IPS-NIHi11 (cell line): ENCODE measurements at regions not wholly inside any gene's neighbourhood (a gene's known extent, or its start where the extent isn't known, plus 50 kb on each side); places are given as distances from the start of the nearest gene placed in this dataset.

ENCODE experiments used
- DNase-seq: peaks from one replicate; pipeline ENCODE4 v3.0.0; 2012; ENCODE audit warnings: mixed read lengths, low spot score

DNA sequence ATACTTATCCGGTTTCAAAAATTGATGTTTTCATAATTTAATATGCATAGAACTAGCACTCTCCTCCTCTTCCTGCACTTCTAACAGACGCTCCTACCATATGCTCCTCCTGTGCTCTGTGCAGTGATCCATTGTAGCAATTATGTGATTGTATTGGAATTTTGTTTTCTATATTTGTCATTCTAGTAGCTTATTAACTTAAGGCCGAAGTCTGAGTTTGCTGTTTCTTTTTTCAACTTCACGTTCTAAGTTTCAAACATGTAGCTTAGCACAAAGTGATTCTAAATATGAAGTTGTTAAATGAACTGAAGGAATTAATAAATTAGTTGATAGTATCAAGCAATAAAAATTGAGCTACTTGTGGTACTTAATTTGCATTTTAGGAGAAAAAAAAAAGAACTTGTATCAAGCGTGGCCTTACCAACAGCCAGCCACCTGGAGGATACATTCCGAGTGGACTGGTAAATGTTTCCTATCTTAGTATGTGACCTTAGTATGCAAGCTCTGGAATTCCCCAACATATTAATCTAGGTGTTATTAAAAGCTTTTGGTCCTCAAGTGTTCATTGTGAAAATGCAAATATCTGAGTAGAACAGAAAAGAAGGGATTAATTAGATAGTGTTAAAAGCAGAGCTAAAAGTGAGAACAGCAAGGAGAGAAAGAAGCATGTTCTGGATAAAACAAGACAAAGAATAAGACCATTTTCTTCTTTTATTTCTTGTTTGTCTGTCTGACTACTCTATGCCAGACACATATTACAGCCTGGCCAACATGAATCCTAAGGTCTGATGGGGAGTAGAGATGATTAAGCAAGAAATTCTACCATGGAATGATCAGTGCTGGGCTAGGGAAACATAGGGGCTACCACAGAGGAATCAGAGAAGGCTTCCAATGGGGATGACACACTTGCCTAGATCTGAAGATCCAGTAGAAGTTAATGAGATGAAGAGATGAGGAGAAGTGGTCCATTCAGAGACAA, 290.4 kb upstream of the MON1B start:
- DNase-seq = no peak

DNA sequence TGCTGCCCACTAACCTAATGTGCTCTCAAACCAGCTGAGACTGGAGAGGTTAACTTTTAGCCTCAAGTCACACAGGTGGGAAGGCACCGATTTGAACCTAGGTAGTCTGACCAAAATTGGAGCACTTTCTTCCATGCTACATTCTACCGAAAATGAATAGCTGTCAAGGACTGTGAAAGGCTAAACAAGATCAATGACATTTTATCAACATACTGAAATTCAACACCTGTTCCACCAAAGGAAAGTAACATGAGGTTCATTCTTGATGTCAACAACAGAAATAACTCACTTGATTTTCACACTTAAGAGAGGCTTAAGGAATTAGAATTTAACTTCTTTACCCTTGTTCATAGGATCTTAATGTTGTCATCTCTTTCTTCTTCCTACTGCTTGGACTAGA, 284.4 kb upstream of the MON1B start:
- DNase-seq = no peak

DNA sequence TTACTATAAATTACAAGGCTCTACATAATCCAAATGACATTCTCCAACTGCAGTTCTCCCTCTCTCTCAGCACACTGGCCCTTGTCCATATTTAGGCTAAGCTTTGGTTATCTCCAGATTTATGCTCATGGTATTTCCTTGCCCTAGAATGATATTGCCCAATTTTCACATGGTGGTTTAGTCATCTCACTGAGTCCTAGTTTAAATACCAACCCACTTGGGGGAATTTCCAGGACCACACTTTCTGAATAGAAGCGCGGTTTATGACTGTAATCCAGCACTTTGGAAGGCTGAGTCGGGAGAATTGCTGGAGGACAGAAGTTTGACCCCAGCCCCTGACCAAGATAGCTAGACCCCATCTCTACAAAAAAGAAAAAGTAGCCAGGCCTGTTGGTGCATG, 280.1 kb upstream of the MON1B start:
- DNase-seq = no peak

DNA sequence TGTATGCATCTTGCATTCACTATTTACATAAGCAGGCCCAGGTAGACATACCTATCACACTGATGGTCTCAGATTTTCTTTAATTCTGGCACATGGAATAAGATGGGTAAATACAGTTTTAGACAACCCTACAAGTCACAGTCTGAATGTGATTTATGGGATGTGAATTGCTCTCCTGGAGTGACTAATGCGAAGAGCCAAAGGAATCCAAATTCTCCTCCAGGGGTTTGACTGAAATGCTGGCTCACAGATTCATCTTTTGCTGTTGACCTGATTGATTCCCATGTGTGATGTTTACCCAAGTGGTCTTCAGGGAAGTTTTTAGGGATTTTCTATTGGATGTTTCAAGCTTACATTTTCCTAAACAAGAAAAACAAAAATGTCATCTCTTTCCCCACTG, 277.9 kb upstream of the MON1B start:
- no peak for DNase-seq

DNA sequence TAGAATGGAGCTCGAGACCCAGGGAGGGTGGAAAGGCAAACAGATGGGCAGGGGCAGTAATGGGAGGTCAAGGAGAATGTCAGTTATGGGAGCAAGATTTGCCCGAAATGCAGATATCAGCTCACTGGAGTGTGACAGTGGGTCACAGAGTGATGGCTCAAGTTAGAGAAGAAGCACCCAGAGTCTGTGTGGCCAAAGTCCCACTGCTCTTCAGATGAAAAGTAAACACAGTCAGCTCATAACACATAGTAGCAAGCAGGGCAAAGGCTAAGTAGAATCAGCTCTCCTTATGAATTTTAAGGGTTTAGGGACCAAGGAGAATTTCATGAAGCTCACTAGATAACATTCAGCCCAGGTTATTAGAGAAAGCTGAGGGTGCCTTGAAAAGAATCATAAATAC, 264.9 kb upstream of the MON1B start:
- DNase-seq = no peak

DNA sequence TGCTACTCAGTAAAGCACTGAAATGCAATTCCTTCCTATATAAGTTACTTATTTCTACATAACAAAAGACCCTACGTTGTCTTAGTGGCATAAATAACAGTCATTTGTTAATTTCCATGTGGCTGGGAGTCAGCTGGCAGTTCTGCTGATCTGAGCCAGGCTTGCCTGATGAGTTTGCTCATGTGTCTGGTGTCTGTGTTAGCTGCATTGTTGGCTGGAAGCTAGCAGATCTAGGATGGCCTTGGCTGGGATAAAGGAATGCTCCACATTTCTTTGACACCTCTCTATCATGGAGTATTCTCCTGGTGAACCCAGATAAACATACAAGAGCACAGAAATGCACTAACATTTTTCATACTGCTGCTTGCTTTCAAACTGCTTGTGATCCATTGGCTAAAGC, 264.4 kb upstream of the MON1B start:
- no peak for DNase-seq

DNA sequence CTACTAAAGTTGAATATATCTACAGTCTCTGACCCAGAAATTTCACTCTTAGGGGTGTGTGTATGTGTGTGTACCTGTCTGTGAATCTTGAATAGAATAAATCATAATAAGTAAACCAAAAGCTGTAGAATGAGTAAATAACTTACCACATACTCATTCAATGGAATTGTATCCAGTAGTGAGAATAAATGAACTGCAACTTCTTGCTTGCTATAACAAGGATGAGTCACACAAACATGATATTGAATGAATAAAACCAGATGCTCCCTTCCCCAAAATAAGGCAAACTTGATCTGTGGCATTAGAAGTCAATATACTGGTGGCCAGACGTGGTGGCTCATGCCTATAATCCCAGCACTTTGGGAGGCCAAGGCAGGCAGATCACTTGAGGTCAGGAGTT, 259.8 kb upstream of the MON1B start:
- DNase-seq = no peak

DNA sequence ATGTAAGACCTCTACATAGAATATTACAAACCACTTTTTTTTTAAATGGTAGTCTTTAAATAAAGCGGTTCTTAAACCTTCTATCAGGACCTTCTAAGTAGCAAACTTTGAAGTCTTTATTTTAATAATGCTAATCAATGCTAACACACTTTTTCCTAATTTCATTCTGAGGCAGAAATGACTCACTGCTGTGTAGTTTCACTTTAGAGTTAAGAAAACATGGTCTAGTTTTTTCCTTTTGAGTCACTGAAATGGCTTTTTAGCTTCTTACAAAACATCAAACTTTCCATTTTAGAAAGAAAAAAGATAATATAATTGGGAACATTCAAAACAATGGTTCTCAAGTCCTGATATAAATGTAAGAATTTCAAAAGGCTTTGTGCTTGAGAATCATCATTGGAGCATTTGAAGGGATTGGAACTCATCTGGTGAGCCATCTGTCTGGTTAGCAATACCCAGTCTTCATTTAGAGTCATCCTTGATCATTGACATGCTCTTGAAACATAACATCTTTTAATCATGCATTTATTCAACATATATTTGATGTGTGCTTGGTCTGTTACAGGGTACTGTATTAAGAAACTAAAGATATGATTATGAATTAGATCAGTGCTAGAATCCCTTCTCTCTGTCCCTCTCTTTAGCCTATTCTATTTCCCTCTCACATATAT, 258.3 kb upstream of the MON1B start:
- DNase-seq = no peak

DNA sequence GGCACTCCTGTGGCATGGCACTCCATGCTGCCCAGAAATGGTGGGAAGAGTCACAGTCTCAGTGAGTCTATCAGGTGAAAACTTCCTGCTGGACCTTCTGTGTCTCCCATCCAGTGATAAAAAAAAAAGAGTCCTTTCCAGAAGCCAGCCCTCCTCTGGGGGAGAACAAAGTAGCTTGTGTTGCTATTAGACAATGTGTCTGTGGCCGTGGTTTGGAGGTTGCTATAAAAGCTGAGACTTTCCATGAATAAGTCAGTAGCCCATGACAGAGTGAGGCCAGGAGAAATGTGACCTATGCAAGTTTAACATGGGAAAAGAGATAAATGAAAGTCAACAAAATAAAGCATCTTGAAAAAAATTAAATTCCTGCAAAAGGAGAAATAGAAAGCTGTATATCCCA, 250.7 kb upstream of the MON1B start:
- no peak for DNase-seq

DNA sequence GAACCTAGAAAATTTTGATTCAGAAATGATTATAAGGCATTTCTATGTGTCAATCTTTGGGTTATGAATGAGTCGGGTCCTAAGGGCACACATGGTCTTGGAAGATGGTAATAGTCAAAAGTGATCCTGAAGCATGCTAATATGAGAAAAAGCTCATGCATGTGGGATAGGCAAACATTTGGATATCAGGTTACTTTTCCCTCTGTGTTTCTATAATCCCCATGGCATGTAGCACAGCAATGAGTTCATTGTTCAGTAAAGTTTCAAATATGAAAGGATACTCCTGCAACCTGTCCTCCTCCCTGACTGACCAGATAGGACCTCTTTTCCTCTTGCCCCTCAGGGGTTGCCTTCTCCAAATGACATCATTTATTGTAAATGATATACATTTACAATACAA, 249.9 kb upstream of the MON1B start:
- no peak for DNase-seq

DNA sequence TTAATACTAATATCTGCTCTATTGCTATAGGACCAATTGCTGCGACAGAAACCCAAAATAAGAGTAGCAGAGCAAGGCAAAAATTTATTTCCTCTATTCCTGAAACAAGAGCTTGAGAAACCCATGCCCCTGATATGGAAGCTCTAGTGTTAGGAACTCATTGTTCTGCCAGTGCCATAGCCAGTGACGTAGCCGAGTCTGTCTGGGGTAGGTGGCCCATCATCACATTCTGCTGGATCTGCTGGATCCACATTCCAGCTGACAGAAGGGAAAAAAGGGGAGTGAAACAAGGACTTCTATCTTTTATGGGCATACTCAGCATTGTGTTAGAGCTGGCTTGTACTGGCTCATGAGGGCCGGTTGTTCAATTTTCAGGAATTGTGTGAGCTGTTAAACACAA, 248.9 kb upstream of the MON1B start:
- DNase-seq = no peak

DNA sequence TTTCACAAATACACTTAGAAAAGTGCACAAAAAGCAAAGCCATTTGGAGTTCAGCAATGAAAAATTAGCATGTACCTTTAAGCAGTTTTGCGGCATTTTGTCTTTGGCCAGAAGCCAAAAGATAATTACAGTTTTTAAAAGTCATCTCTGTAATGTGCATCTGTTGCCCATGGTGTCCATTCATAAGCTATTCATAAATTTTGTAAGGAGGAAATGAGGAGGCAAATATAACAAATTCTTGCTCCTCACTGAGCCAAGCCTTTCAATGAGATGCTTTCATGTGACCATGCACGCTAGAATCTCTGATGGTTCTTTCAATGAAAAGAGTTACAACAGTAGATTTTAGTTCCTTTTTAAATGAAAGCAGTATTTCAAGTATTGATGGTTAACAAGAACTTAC, 247.1 kb upstream of the MON1B start:
- DNase-seq = no peak

DNA sequence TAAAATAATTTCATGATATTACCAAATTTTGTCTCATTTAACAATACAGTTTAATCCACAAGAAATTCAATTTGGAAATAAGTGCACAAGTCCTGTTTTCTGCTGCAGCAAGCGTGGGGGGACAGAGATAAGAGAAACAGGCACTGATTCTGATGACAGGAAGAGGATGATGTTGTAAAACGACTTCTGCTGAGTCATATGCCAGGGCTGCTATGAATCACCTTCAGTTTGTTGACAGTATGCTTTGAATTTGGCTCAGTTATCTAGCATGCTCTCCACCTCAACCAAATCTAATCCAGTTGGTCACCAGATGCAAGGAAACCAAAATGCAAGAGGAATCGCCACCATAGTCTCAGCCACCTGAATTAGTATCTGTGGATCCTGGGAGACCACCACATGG, 244.1 kb upstream of the MON1B start:
- DNase-seq = no peak

DNA sequence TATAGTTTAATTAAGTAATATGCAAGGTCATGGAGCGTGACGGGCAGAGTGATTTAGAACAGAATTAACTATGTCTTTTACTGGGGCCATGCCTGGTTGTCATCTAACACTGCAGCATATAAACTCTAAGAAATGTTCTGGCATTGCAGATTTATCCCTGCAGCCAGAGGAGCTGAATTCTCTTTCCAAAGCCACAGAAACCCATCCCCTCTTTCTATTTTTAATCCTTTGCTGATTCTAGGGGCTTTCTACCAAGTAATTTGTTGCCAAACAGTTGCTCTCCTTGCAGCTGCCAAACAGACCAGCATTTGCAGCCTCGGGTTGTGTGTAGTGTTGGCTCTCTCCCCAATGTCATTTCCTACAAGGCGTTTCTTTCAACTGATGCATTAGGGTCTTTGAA, 243.2 kb upstream of the MON1B start:
- DNase-seq = no peak

DNA sequence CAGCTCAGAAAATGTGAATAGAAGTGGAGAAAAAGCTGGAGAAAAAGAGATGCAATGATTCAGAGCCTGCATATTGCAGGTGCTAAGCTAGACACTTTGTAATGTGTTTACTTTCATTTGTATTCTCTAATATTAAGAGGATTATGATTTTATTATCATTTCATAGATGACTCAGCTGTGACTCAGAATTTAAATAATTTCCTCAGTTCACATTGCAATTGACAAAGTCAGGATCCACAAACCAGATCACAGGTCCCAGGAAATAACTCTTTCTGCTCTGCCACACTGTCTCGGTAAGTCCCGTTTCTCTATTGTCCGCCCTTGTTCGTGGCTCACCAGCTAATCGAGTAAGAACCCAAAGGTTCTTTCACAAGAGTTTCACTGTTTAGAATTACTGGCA, 235.4 kb upstream of the MON1B start:
- DNase-seq = no peak

DNA sequence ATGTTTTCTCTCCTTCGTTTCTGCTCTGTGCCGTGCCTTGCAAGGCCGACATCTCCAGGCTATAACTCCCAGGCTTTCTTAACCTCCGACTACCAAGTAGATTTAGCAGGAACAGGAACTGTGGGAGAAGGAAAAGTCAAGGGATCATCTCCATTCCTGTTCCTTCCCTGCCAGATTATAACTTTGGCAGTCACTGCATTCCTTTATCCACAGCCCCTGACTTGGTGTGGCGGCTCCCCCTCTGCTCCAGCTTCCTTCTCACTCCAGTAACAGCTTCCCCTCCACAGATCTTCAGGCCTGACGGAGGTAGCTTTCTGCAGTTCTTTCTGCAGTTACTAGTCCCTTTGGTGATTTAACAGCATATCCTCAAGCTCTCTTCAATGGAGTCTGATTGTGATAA, 234.6 kb upstream of the MON1B start:
- DNase-seq = peak; percentile 8

DNA sequence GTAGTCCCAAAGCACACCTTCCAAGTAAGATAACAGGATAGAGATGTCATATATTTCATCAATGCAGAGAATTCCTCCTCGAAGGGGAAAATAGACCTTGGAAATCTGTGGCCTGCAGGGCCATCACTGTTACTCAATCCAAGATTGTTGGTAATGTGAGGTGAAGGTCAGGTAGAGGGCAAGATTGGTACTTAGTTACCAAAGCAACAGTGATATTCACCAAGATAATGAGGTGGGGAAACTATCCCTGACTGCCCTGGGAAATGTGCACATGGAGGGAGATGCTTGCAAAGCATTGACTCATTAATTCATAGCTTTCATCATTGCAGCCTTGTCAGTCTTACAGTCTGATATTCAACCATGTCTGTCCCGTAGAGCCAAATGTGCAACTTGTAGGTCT, 234.1 kb upstream of the MON1B start:
- DNase-seq = no peak

DNA sequence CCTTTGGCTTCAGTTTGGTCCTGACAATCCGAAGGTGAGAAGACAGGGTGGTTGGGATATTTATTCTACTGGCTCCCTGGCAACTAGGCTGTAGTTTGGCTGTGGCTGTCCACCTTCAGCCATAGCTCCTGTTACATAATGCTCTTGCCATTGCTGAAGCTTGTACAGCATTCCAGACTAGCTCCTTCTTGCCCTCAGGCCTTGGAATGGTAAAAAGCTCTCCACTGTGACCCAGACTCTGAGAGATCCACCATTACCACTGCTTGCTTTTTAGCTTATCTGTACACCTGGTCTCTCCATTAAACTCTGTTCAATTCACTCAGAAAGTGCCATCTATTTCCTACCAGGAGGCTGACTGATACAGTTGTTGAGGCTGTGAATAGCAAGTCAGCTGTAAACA, 231.8 kb upstream of the MON1B start:
- DNase-seq = no peak

DNA sequence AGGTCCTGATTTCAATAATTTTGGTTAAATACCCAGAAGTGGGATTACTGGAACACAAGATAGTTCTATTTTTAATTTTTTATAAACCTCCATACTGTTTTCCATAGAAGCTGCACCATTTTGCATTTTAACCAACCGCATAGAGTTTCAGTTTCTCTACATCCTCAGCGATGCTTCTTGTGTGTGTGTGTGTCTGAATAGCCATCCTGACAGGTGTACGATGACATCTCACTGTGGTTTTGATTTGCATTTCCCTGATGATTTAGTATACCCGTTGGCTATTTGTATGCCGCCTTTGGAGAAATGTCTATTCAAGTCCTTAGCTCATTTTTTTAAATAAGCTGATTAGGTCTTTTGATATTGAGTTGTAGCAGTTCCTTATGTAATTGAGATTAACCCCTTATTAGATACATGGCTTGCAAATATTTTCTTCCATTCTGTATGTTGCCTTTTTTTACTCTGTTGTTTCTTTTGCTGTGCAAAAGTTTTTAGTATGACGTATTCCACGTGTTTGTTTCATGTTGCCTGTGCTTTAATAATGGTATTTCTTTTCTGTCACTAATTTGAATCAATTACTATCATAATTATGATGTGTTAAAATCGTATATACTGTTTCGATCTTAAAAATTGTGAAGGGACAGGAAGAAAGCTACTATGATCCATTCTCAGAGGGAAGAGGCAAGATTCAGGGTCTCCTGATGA, 227.2 kb upstream of the MON1B start:
- no peak for DNase-seq

DNA sequence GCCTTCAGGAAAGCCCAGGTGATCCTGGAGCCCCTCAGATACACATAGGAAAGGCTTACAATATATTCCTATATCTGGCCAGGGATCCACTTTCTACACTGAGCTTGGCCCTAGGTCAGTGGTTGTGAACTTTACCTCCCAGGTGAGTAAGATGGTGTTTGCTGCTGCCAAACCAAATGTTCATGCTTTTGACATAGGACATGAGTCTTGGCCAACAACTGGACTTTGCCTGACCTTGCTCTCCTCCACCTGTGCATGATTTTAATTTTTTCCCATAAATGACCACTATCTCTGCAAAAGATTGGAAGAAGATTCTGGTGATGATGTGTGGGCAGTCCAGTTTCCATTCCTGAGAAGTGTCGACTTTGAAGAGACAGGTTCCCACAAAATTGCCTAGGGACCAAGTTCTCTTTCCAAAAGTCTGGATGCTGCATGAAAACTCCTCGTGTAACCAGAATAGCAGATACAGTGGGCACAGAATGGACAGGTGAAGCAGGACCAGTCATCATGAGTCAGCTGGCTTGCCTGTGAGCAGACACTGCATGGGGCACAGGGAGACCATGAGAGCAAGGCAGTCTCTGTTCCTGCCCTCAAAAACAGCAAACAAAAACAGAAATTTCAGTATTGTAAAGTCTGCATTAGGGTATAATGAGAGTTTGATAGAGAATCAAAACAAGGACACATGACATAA, 226.4 kb upstream of the MON1B start:
- no peak for DNase-seq

DNA sequence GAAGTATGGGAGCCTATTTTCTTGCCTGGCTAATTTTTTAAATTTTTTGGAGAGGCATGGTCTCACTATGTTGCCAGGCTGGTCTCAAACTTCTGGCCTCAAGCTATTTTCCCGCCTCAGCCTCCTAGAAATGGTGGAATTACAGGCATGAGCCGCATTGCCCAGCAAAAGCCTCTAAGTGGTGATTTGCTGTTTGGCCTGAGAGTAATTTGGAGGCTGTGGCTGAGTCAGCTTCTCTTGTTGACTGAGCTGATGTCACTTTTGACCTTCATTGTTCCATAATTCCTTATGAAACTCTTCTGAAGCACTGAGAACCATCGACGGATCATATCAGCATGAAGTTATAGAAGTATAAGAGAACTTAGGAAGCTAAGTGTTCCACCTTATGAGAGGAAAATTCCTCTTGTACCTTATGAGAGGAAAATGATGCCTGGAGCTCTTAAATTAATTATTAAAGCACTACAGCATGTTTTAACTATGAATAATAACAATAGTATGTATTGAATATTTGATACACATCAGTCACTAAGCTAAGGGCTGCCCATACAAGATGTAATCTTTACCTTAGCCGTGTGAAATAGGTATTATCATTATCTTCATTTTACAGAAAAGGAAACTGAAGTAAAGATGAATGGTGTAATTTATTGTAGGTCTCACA, 220.8 kb upstream of the MON1B start:
- no peak for DNase-seq

DNA sequence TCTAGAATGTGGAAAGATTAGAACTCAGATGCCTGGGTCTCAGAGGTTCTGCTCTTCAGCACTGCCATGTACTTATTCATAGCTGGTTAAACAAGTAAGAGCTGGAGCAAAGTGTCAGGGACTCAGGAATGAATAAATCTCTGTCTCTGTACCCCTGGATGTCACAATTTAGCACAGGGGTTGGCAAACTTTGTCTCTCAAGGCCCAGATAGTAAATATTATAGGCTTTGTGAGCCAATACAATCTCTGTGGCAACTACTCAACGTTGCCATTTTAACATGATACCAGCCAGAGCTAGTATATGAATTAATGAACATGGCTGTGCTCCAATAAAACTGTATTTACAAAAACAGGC, 220.3 kb upstream of the MON1B start:
- DNase-seq = no peak
